Stimulated activated CD8-positive, alpha-beta memory T cell treated with anti-CD3 and anti-CD28 coated beads, Interleukin-2, amount 100 ng/mL, for 48 hours (primary cell): ENCODE measurements at regions not wholly inside any gene's neighbourhood (a gene's known extent, or its start where the extent isn't known, plus 50 kb on each side); places are given as distances from the start of the nearest gene placed in this dataset.

Source experiments
- DNase-seq, 2 donors: peaks; one replicate each; pipeline ENCODE4 v3.0.0-alpha.2; 2020; ENCODE audit warnings: low read depth in 2 of 2

DNA sequence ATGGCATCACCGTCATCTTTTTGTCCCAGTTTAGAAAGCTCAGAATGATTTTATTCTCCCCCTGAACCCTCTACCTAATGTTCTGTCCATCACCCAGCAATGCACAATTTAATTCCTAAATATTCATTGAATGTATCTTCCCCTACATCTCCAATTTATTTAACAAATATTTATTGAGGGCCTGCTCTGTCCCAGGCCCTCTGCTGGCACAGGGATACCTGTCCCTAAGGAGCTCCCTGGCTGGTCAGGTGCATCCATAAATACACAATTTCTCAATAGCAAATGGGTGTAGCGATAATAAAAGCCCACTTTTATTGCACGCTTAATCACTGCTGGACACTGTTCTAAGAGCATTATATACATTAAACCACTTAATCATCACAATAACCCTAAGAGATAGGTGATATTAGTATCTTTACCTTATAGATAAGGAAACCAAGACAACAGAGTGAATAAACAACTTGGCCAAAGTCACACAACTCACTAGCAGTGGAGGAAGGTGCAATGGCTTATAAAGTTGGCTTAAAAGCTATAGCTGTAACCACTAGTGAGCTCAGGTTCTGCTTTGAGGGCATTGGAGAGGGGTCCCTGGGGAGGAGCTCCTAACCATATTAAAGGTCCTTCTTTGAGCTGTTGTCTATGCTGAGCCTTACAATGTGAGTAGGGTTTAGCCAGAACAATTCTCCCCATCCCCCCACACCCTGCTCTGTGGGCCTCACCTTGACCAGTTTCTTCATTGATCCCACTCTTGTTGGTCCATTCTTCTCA, 126.3 kb upstream of the JUN start:
- DNase-seq: no peak

DNA sequence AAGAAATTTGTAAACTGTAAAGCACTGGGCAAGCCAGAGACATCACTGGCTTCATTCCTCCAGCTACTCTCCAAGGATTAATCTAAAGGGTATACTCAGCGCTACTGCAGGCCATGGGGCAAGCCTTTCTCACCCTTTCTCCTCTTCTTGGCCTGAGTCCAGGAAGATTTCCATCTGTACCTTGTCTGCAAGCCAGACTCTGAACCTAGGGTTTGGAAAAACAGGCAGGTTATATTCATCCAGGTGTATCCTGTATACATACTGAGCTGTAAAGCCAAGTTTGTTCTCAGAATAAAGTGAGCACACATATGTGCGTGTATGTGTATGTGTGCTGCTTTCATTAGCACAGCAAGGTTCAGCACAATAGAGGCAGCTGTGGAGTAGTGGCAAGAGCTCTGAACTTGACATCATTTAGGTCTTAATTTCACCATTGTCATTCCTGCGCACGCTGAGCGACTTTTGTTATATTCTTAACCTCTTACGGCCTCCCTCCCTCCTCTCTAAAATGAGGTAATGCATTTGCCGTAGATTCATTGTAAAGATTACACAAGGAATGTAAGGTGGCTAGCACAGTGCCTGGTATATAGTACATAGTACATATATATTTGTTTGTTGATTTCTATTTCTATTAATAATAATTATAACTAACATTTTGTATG, 128.1 kb upstream of the JUN start:
- no peak for DNase-seq

DNA sequence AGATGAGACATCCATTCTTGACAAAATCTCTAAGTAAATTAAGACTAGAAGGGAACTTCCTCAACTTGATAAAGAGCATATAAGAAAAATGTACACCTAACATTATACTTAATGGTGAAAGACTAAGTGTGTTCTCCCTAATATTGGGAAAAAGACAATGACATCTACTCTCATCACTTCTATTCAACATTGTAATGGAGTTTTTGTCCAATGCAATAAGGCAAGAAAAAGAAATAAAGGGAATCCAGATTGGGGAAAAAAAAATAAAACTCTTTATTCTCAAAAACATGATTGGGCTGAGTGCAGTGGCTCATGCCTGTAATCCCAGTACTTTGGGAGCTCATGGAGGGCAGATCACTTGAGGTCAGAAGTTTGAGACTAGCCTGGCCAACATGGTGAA, 131.1 kb upstream of the JUN start:
- no peak for DNase-seq

- DNase-seq: no peak
Observed at GRCh38 chr1:58917436-58917835, 133.6 kb upstream of the JUN start.

- no peak for DNase-seq
Observed at GRCh38 chr1:58919226-58919958, 135.5 kb upstream of the JUN start.

DNA sequence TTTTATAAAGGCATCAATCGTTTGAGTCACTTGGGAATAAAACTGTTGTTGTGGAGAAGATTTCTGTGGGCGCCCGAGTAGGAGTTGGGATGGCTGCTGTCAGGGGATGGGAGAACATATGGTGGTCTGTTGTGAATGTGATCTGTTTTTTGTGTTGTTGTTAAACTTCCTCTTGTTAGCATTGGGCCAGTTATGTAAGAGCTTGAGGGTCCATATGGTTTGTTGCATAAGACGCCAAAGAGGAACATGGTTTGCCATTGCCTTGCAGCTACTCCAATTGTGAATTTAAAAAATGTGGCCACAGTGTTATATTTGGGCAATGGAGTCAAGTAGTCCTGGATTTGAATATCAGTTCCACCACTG, 136.1 kb upstream of the JUN start:
- no peak for DNase-seq

DNA sequence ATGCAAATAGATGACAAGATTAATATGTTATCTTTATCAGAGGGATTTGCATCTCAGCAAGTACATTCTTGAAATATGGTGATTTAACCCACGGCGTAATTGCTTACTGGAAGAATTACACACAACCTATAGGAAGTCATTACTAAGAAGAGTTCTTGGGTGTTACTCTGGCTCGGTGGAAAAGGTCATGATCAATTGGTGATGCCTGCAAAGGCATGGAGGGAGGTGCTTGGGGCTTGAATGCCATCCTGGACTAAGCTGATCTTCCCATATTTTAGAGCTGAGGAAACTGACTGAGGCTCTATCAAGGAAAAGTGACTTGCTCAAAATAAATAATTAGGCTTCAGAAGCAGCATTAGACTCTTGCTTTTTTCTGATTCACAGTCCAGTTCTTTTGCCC, 137.5 kb upstream of the JUN start:
- DNase-seq: no peak

- no peak for DNase-seq
Observed at GRCh38 chr1:58921751-58922150, 137.9 kb upstream of the JUN start.

DNA sequence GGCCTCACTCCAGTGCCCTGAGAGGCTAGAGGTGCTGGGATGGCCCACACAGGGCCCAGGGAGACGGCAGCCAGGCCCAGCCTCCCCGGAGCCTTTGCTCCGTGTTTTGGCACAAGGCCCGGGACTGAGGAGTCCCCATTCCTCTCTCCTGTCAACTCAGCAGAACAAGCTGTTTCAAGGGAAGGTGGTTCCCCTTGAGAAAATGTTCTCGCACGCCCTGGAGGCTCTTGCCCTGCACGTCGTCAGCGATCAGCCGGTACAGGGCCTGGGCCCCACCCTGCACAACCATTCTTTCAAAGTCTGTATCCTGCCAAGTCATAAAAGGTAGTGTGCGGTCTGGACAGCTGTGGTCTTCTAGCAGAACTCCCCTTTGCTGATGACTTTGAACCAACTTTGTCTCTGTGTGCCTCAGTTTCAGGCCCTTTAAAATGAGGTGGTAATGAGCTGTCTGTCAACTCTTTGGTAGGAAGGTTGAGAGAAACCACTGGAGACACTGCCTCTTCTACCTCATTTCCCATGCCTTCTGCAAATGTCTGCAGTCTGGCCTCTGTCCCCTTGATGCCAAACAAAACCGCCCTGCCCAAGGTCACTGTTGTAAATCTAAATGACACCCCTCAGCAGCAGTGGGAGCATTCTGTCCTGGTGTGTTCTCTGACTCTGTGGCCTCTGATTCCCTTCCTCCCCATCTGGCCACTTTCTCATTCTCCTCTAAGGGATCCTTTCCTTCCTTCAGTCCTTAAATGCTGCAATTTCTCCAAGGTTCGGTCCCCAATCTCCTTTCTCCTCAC, 138.6 kb upstream of the JUN start:
- peak; percentile 25 to 43 for DNase-seq

DNA sequence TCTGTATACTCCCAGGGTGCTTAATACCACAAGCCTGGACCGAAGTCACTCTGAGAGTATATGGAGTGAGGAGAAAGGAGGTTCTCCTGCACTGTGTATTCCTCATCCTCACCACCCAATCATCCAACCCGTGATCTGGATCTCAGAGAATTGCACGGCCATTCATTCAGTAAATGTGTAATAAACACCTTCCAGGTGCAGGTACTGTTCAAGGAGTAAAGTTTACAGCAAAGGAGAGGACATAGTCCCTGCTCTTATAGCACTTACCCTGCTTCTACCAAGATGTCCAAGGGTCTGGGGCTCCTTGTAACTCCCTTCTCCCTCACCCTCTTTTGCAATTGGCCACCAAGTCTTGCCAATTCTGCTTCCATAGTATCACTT, 139.2 kb upstream of the JUN start:
- DNase-seq: no peak

GRCh38 chr1:58924016-58924565, 140.2 kb upstream of the JUN start:
- DNase-seq: no peak

GRCh38 chr1:58924821-58925220, 141.0 kb upstream of the JUN start:
- DNase-seq: no peak

DNA sequence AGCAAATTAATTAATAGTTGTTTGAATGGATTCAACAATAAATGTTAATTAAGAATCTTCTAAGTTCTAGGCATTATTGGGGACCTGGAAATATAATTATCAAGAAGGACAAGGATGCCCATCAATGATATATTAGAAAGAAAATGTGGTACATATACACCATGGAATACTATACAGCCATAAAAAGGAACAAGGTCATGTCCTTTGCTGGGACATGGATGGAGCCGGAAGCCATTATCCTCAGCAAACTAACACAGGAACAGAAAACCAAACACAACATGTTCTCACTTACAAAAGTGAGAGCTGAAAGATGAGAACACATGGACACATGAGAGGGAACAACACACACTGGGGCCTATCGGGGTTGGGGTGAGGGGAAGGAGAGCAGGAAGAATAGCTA, 141.4 kb upstream of the JUN start:
- DNase-seq: no peak

GRCh38 chr1:58926152-58926551, 142.3 kb upstream of the JUN start:
- DNase-seq: no peak

GRCh38 chr1:58927041-58927721, 143.3 kb upstream of the JUN start:
- DNase-seq: no peak

DNA sequence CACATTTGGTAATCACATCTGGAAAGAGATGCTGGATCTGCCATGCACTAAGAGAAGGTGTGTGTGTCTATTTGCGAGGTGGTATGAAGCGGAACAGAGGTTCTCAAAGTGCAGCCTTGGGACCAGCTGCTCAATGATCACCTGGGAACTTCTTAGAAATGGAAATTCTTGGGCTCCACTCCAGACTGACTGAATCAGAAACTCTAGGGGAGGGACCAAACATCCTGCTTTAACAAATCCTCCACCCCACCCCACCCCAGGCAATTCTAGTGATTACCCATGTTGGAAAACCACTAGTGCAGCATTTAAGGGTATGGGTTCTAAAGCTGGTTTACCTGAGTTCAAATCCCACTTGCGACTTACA, 143.9 kb upstream of the JUN start:
- DNase-seq: no peak

- no peak for DNase-seq
Observed at GRCh38 chr1:58928514-58928913, 144.7 kb upstream of the JUN start.

- DNase-seq: peak in 1 of 2 donors; percentile 49
Observed at GRCh38 chr1:58929671-58930325, 146.0 kb upstream of the JUN start.

DNA sequence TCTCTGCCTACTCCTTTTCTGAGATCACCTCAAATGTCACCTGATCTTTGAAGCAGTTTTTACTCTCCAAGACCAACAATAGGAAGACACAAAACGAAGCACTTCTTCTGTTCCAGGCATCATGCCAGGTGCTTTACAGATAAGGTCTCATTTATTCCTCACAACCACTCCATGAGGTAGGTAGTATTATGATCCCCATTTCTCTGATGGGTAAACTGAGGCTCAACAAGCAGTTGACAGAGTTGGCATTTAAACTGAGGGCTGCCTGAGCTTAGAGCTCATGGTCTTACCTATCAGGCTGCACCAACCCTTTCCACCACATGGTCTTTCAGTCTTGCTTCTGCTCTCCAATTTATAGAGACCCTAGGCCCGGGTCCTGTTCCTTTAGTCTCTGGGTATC, 147.2 kb upstream of the JUN start:
- no peak for DNase-seq

DNA sequence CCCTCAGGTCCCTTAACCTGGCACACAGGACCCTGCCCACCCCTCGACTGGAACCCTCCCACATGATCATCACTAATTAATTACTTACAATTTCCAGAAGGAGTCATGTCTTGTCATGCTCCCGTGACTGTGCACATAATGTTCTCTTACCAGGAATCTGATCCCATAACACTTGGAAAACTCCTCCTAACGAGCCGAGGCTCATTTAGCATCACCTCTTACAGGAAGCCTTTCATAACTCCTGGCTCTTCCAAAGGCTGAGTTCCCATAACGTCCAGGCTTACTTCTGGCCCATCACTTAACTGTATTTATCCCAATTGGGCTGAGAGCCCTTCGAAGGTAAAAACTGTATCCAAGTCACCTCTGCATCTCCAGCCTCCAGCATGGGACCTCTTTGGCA, 147.9 kb upstream of the JUN start:
- DNase-seq: no peak
